NOMO-1 (cell line): ENCODE measurements at regions not wholly inside any gene's neighbourhood (a gene's known extent, or its start where the extent isn't known, plus 50 kb on each side); places are given as distances from the start of the nearest gene placed in this dataset.

Experiments
- DNase-seq, 2 experiments: peaks; one replicate each; lab custom pipeline; 2025; ENCODE audit not compliant: unreplicated experiment in 2 of 2; lab: John Stamatoyannopoulos, UW

DNA sequence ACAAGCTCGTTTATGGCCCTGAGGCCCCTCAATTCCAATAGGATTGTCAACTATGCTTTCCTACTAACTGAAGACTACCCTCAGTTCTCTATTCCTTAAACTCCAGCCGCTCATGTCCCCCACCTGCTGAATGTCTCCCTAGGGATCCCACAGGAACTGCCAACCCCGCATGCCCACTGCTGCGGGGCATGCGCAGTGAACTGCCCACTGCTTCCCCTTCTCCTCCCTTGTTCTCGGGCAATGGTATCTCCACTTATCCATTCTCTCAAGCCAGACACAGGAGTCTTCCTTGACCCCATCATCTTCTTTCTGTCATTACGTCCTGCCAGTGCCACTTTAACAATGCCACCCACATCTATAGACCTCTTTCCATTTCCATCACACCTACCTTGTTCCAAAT, 90.0 kb downstream of the FGF18 start:
- no peak for DNase-seq

GRCh38 chr5:171512397-171512796, 93.0 kb downstream of the FGF18 start:
- no peak for DNase-seq

DNA sequence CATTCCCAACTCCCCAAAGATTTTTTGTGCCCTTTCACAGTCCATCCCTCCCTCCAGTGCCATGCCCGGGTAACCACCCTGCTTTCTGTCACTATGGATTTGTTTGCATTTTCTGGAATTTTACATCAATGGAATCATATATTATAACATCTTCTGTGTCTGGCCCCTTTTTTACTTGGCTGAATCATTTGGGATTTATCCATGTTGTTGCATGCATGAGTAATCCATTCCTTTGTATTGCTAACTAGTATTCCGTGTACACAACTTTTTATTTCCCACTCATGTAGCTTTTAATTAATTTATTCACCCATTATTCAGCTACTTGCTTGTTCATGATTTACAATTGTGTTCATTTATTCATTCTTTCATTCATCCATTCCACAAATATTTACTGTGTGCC, 94.1 kb downstream of the FGF18 start:
- no peak for DNase-seq

DNA sequence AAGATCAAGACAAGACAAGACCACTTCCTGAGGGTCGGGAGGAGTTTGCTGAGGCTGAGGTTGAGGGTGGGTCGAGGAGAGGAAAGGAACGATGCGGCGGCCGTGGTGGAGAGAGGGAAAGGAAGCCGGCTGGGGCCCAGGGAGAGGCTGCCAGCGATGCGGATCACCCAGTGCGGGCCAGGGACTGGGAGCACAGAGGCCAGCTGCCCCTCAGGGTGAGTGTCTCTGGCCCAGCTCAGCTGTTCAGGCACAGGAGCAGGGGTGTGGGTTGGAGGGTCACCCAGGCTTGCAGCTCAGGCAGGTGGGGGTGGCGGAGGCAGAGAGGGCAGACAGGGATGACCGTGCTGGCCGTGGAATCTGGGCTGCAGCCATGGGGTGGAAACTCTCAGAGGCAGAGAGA, 99.5 kb downstream of the FGF18 start:
- DNase-seq = no peak

DNA sequence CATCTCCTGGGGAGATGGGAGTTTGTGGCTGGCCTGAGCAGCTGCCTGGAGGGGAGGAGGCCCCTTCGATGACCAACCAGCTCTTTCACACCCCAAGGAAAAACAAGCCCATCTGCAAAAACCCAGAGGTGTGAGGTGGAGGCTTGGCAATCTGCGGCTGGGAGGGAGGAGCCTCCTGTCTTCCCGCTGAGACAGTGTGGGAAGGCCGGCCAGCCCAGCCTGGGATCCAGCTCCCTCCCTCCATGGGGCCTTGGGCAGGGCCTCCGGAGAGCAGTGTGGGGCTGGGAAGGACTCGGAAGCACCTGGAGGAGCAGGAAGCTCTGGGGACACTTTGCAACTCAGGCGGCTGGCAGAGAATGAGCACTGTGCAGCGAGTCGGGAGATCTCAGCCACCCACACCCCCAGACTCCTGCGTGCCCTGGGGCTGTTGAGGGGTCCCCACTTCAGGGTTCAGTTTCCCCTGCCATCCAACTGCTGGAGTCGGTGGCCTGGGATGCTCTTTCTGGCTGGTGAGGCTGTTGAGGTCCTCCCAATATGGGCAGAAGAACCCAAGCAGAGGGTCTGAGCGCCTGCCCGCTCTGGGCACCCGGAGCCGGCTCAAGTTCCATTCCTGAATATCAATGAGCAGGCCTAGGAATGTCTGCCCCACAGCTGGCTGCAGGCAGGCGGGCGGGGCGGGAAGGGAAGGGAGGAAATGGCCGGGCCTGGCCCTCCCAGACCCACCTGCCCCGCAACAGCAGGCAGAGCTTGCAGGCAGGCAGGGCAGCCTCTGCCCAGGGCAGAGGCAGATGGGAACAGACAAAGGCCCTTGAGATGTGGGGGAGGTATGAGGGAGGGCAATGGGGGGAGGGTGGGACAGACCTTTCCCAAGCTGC, 101.1 kb downstream of the FGF18 start:
- DNase-seq = no peak

GRCh38 chr5:171521219-171521633, 101.8 kb downstream of the FGF18 start:
- no peak for DNase-seq

DNA sequence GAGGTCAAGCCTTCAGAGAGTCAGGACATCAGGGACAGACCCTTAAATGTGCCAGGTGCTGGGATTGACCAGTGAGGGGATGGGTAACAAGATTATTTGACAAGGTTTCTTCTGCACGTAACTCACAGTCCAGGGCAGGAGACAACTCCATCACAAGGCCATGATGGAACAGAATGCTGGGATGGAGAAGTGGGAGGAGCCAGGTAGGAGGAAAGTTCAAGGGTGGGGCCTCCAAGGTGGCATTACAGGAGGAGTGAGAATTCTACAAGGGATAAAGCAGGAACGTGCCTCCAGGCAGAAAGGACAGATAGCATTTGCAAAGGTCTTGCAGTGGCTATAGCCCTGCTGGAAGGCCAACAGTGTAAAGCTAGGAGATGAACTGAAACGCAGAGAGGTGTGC, 102.2 kb downstream of the FGF18 start:
- no peak for DNase-seq

- DNase-seq = no peak
Observed at GRCh38 chr5:171523781-171524180, 104.3 kb downstream of the FGF18 start.

GRCh38 chr5:171524466-171524865, 105.0 kb downstream of the FGF18 start:
- no peak for DNase-seq

GRCh38 chr5:171525085-171525484, 105.6 kb downstream of the FGF18 start:
- DNase-seq = no peak

GRCh38 chr5:171528036-171528435, 108.6 kb downstream of the FGF18 start:
- DNase-seq = no peak

DNA sequence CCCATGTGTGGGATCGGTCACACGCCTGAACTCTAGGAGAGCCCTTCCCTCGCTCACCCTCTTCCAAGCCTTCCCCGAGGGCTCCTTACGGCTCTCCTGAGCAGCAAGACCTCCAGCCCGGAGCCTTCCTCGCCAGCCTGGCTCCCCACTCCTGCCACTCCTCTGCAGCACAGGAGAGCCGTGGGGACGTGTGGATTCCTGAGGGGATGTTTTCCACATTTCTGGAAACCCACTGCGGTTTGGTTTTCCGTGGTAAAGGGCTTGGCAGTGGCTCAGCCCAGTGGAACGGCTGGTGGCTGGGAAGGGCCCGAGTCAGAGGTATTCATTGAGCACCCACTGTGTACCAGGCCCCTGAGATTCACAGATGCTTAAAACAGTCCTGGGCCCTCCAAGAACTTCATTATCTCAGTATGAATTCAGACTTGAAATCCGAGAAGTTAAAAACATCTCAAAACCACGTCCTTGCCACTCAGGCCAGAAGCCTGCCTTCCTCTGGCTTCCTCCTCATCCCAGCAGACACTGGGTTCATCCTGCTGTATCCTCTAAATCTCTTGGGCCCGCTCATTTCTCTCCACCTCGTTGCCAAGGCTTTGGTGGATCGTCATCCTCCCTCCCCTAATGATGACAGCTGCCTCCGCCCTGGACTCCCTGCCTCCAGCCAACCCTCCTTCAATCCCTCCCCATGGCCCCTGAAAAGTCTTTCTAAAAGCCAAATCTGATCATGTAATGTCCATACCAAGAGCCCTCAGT, 109.6 kb downstream of the FGF18 start:
- no peak for DNase-seq

DNA sequence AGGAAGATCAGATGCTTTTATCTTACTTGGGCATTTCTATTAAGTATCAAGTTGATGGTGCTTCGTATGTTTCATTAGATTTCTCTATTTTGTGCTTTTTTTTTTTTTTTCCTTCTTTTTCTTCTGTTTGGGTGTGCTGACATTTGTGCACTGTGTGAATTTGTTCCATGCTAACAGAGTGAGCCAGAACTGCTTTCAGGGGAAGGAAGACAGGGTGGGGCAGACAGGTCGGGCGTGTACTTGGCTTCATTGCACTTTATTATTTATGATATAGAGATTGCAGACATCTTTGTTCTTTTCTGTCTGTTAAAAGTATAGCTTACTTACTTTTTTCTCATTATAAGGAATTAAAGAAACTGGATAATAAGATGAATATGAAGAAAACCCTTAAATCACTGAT, 112.2 kb downstream of the FGF18 start:
- DNase-seq = no peak

- no peak for DNase-seq
Observed at GRCh38 chr5:171533153-171533552, 113.7 kb downstream of the FGF18 start.

- DNase-seq = no peak
Observed at GRCh38 chr5:171534043-171534895, 114.8 kb downstream of the FGF18 start.

DNA sequence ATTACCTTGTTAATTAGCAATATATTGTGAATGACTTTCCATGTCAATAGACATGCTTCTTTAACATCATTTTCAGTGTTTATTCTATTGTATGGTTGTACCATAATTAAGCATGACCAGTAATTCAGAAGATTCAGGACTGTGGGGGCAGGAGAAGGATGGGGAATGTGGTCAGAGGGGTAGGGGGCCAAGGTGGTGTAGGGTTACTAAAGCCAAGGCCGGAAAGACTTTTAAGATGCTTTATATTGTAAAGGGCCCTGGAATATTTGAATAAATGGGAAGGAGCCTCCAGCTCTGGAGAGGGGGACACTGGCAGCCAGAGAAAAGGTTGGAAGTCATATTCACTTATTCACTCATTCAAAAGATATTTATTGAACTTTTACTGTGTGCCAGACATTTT, 115.7 kb downstream of the FGF18 start:
- no peak for DNase-seq

DNA sequence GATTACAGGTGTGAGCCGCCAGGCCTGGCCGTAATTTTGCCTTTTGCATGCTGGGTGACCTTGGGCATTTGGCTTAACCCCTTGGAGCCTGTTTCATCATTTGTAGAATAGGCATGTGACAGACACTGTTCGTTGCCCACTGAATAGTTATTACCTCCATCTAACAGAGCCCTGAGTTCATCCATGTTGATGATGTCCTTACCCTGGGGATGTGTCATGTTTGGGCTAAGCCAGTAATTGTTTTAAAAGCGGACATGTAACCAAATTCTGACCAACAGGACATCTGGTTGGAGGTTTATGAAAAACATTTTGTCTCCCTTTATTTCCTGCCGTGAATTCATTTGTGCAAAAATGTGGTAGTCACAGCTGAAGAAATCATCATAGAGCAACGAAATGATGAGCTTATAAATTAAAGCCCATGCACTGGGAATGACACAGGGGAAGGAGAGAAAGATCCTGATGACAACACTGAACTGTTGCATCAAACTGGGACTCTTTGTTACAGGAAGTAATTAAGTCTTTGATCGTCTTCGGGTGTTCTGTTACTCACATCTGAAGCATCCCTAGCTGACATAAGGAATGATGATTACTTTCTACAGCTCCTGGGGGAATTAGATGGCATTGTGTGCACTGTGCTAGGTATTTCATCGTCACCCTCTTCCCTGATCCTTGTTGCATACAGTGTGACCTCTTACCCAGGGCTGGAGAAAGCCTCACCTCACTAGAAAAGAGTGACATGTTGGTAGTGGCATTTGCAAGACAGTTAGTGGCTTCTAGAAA, 117.8 kb downstream of the FGF18 start:
- no peak for DNase-seq

- no peak for DNase-seq
Observed at GRCh38 chr5:171537923-171538537, 118.6 kb downstream of the FGF18 start.

DNA sequence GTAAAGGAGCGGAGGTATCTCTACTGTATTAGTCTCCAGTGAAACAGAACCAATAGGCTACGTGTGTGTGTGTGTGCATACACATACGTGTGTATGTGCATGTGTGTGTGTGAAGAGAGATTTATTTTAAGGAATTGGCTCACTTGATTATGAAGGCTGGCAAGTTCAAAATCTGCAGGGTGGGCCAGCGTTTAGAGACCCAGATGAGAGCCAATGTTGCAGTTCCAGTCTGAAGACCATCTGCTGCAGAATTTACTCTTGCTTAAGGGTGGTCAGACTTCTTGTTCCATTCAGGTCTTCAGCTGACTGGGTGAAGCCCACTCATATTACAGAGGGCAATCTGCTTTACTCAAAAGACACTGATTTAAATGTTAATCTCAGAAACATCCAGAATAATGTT, 119.2 kb downstream of the FGF18 start:
- DNase-seq = no peak

DNA sequence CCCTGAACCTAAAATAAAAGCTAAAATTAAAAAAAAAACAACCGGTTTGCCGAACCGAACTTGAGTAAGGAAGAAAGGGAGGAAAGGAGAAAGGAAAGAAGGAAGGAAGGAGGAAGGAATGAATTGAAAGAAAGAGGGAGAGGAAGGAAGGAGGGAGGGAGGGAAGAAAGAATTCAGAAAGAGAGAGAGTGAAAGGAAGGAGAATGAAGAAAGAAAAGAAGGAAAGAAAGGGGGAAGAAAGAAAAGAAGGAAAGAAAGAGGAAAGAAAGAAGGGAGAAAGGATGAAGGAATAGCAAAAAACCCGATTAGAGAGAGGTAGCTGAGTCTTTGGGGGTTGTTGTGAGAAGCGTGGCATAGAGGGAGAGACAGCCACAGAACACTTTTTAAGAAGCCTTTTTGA, 121.4 kb downstream of the FGF18 start:
- no peak for DNase-seq
